ENCODE measurements at regions not wholly inside any gene's neighbourhood (a gene's known extent, or its start where the extent isn't known, plus 50 kb on each side); places are given as distances from the start of the nearest gene placed in this dataset.

- TF ChIP-seq CTCF (conservative IDR thresholded peaks at IDR 0.05; ENCODE audit: low read depth, low read length) (no peak), EZH2 (IDR thresholded peaks at IDR 0.05; ENCODE audit: borderline replicate concordance, low read depth, low read length, poor library complexity, severe bottlenecking) (no peak)
These were observed 221.1 kb upstream of the TLE3 start for GRCh38 chr15:70318594-70319465.

All from A673 (cell line).